Fibroblast of mammary gland (primary cell): ENCODE measurements at regions not wholly inside any gene's neighbourhood (a gene's known extent, or its start where the extent isn't known, plus 50 kb on each side); places are given as distances from the start of the nearest gene placed in this dataset.
A peak's percentile ranks its signal among the peaks of the same experiment; 100 is the strongest.
"Not testable (repeated sequence)": the region's sequence is repeated elsewhere in the genome, so short reads cannot be mapped to it uniquely, and the experiment has no call there.

ENCODE experiments used
- DNase-seq: peaks from one replicate; pipeline ENCODE4 v3.0.0-alpha.2; 2010; ENCODE audit warnings: low read depth
- H3K4me3 ChIP-seq: 2 replicates; pipeline ENCODE4 v1.5.1; 2011; ENCODE audit warnings: low read depth, mild to moderate bottlenecking, low read length, moderate library complexity; ENCODE audit not compliant: control insufficient read depth
- CTCF ChIP-seq: conservative IDR thresholded peaks from 2 replicates; pipeline ENCODE4 v1.5.1; 2011; ENCODE audit warnings: low read depth, low read length, inconsistent platforms; ENCODE audit not compliant: control insufficient read depth, insufficient read depth

GRCh38 chr5:119299242-119299614 is 56.6 kb upstream of the TNFAIP8 start:
- DNase-seq, H3K4me3 ChIP-seq: not testable (repeated sequence)

DNA sequence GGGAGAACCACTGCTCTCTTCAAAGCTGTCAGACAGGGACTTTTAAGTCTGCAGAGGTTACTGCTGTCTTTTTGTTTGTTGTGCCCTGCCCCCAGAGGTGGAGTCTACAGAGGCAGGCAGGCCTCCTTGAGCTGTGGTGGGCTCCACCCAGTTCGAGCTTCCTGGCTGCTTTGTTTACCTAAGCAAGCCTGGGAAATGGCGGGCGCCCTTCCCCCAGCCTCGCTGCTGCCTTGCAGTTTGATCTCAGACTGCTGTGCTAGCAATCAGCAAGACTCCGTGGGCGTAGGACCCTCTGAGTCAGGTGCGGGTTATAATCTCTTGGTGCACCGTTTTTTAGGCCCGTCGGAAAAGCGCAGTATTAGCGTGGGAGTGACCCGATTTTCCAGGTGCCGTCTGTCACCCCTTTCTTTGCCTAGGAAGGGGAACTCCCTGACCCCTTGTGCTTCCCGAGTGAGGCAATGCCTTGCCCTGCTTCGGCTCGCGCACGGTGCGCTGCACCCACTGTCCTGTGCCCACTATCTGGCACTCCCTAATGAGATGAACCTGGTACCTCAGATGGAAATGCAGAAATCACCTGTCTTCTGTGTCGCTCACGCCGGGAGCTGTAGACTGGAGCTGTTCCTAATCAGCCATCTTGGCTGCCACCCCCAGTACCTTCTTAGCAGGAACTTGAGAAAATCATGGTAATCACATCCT is 56.1 kb upstream of the TNFAIP8 start:
- DNase-seq, H3K4me3 ChIP-seq: not testable (repeated sequence)

DNA sequence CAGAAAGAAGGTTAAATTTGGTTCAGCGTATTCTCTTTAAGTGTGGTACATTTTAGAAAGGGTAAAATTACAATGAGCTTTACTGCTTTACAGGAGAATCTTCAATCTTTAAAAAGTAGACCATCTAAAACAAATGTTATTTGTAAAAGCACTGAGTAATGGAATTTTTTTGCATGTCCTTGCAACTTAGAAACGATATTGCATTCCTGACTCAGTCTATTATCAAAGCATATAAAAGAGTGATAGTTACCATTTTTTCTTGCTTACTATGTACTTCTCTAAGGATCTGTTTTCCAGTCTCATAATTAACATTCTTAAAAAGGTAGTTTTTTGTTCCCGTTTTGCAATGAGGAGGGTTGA is 55.5 kb upstream of the TNFAIP8 start:
- TF ChIP-seq CTCF = no peak
- H3K4me3 ChIP-seq = no peak overlapping the region
- no peak for DNase-seq

DNA sequence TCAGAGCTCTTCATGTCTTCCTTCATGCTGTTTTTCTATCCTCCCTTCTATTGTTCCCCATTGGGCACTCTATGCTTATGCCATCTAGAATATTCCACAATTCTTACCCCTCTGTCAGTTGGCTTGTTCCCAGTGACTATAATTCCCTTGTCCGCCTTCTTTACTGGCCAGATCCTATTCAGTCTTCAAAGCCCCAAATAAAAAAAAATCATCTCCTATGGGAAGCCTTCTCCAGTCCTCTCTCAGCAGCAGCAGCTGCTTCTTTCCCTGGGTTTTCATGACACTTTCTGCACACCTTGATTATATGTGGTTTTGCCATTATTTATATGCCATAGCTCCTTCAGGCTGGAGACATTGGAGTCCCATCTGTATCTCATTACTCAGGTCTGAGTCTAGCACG is 54.6 kb upstream of the TNFAIP8 start:
- H3K4me3 ChIP-seq = no peak overlapping the region
- DNase-seq = no peak
- TF ChIP-seq CTCF = no peak

- TF ChIP-seq CTCF = no peak
- no peak overlapping the region for H3K4me3 ChIP-seq
- DNase-seq = peak; percentile 53
Measured at GRCh38 chr5:119301906-119302305, 53.9 kb upstream of the TNFAIP8 start.

GRCh38 chr5:119302449-119302848 is 53.4 kb upstream of the TNFAIP8 start:
- H3K4me3 ChIP-seq = no peak overlapping the region
- no peak for TF ChIP-seq CTCF

GRCh38 chr5:119302916-119303897 is 52.6 kb upstream of the TNFAIP8 start:
- no peak for TF ChIP-seq CTCF
- DNase-seq = peak; percentile 97
- H3K4me3 ChIP-seq = no peak overlapping the region

More at GRCh38 chr5:119302449-119302848, 53.4 kb upstream of the TNFAIP8 start:
- no peak for DNase-seq
